IMR-90 (cell line): ENCODE measurements at regions not wholly inside any gene's neighbourhood (a gene's known extent, or its start where the extent isn't known, plus 50 kb on each side); places are given as distances from the start of the nearest gene placed in this dataset.

Source experiments
- ATAC-seq: fragments of 200-7000 bp; cut with Tn5 transposase; 2 replicates; pipeline ENCODE4 v1.9.1; 2020; ENCODE audit warnings: low read depth, mild to moderate bottlenecking, moderate library complexity
- BruUV-seq: library from RNA; stranded (reverse); fragments of 400-500 nt; replicated peaks from 2 replicates; lab custom pipeline; 2021; lab: Mats Ljungman, UMichigan
- CTCF ChIA-PET: fragments of 300-600 bp; formaldehyde crosslinking; extraction: SDS; loops from one replicate; lab custom pipeline; 2021; ENCODE audit warnings: antibody characterized with exemption; lab: Yijun Ruan, JAX
- POLR2A ChIA-PET: fragments of 300-600 bp; sonication (Branson Sonifier 250); formaldehyde crosslinking; loops from one replicate; lab custom pipeline; 2022; ENCODE audit warnings: antibody characterized with exemption; ENCODE audit not compliant: unreplicated experiment; lab: Charles Lee
- DNase-seq: peaks from one replicate; pipeline ENCODE4 v3.0.0; 2013
- H2AFZ ChIP-seq: replicated peaks from 2 replicates; pipeline ENCODE3; 2013; ENCODE audit warnings: low read length, mild to moderate bottlenecking; ENCODE audit not compliant: poor library complexity
- H2AK5ac ChIP-seq: 2 replicates; pipeline ENCODE4 v1.6.1; 2013; ENCODE audit warnings: low read depth, low read length, inconsistent platforms
- H2AK9ac ChIP-seq: replicated peaks from 2 replicates; pipeline ENCODE3; 2013; ENCODE audit warnings: mild to moderate bottlenecking, low read depth, low read length, moderate library complexity; ENCODE audit not compliant: poor library complexity
- H2BK120ac ChIP-seq: 2 replicates; pipeline ENCODE4 v1.6.1; 2013; ENCODE audit warnings: low read depth, low read length, inconsistent platforms
- H2BK15ac ChIP-seq: 3 replicates; pipeline ENCODE4 v1.6.1; 2013; ENCODE audit warnings: low read depth, low read length, inconsistent platforms
- H2BK20ac ChIP-seq: 2 replicates; pipeline ENCODE4 v1.6.1; 2013; ENCODE audit warnings: low read depth, mild to moderate bottlenecking, inconsistent platforms, low read length, moderate library complexity
- H2BK5ac ChIP-seq: 2 replicates; pipeline ENCODE4 v1.6.1; 2013; ENCODE audit warnings: mild to moderate bottlenecking, low read depth, low read length, inconsistent platforms; ENCODE audit not compliant: poor library complexity, severe bottlenecking
- H3K14ac ChIP-seq: replicated peaks from 2 replicates; pipeline ENCODE4 v1.6.1; 2013; ENCODE audit warnings: low read depth, low read length, inconsistent platforms
- H3K18ac ChIP-seq: 2 replicates; pipeline ENCODE4 v1.6.1; 2013; ENCODE audit warnings: low read depth, low read length, control low read depth
- H3K23ac ChIP-seq: 2 replicates; pipeline ENCODE4 v1.6.1; 2013; ENCODE audit warnings: low read depth, low read length, inconsistent platforms
- H3K27ac ChIP-seq: 2 replicates; pipeline ENCODE4 v1.5.1; 2013; ENCODE audit warnings: mild to moderate bottlenecking, control low read depth, low read length; ENCODE audit not compliant: insufficient read depth
- H3K27me3 ChIP-seq: 2 replicates; pipeline ENCODE4 v1.6.1; 2013; ENCODE audit warnings: low read length; ENCODE audit not compliant: control insufficient read depth, insufficient read depth
- H3K36me3 ChIP-seq: 2 replicates; pipeline ENCODE4 v1.6.1; 2013; ENCODE audit warnings: low read length, mixed read lengths; ENCODE audit not compliant: control insufficient read depth, insufficient read depth
- H3K4ac ChIP-seq: 2 replicates; pipeline ENCODE4 v1.6.1; 2013; ENCODE audit warnings: low read depth, low read length, inconsistent platforms
- H3K4me1 ChIP-seq: 2 replicates; pipeline ENCODE4 v1.6.1; 2013; ENCODE audit warnings: low read length, mixed read lengths; ENCODE audit not compliant: control insufficient read depth, insufficient read depth
- H3K4me2 ChIP-seq: 2 replicates; pipeline ENCODE4 v1.6.1; 2013; ENCODE audit warnings: low read depth, mild to moderate bottlenecking, control low read depth, low read length, moderate library complexity
- H3K4me3 ChIP-seq: 2 replicates; pipeline ENCODE4 v1.5.1; 2013; ENCODE audit warnings: low read depth, mild to moderate bottlenecking, control low read depth, low read length, moderate library complexity; ENCODE audit not compliant: insufficient read depth
- H3K56ac ChIP-seq: 2 replicates; pipeline ENCODE4 v1.6.1; 2013; ENCODE audit warnings: low read length, inconsistent platforms; ENCODE audit not compliant: insufficient read depth; ENCODE audit errors: extremely low read depth
- H3K79me1 ChIP-seq, 2 experiments: 2 replicates each; pipeline ENCODE4 v1.6.1; 2013; ENCODE audit warnings: low read length in 2 of 2, inconsistent platforms in 1 of 2, low read depth in 1 of 2
- H3K9ac ChIP-seq: 2 replicates; pipeline ENCODE4 v1.6.1; 2013; ENCODE audit warnings: low read depth, low read length, control low read depth
- H3K9me1 ChIP-seq: 2 replicates; pipeline ENCODE4 v1.6.1; 2013; ENCODE audit warnings: low read length, inconsistent platforms; ENCODE audit not compliant: insufficient read depth
- H3K9me3 ChIP-seq: 2 replicates; pipeline ENCODE4 v1.6.1; 2013; ENCODE audit warnings: low read length; ENCODE audit not compliant: control insufficient read depth, insufficient read depth
- H4K20me1 ChIP-seq: 2 replicates; pipeline ENCODE4 v1.6.1; 2013; ENCODE audit warnings: low read length, inconsistent platforms; ENCODE audit not compliant: insufficient read depth
- H4K5ac ChIP-seq: 2 replicates; pipeline ENCODE4 v1.6.1; 2013; ENCODE audit warnings: mild to moderate bottlenecking, low read depth, low read length, control low read depth
- H4K8ac ChIP-seq, 2 experiments: 2 replicates each; pipeline ENCODE4 v1.6.1; 2013; ENCODE audit warnings: low read depth in 2 of 2, low read length in 2 of 2, control low read depth in 1 of 2, inconsistent platforms in 1 of 2
- H4K91ac ChIP-seq: 2 replicates; pipeline ENCODE4 v1.6.1; 2013; ENCODE audit warnings: low read depth, low read length, inconsistent platforms; ENCODE audit not compliant: insufficient read depth
- BHLHE40 ChIP-seq: fragments of 150-350 bp; IDR thresholded peaks from 2 replicates; pipeline ENCODE4 v1.6.1; 2016; ENCODE audit warnings: mild to moderate bottlenecking, low read depth, low read length
- CEBPB ChIP-seq: IDR thresholded peaks from 2 replicates; pipeline ENCODE4 v1.6.1; 2012; ENCODE audit warnings: low read depth, low read length, improper control_type of control experiment
- CHD1 ChIP-seq: IDR thresholded peaks from 2 replicates; pipeline ENCODE4 v1.6.1; 2012; ENCODE audit warnings: low read depth, low read length, improper control_type of control experiment
- CTCF ChIP-seq: conservative IDR thresholded peaks from 2 replicates; pipeline ENCODE4 v1.5.1; 2012; ENCODE audit warnings: mild to moderate bottlenecking, low read depth, low read length, improper control_type of control experiment
- ELK1 ChIP-seq: fragments of 150-350 bp; IDR thresholded peaks from 2 replicates; pipeline ENCODE4 v1.6.1; 2016; ENCODE audit warnings: low read depth, mild to moderate bottlenecking, low read length, moderate library complexity, borderline replicate concordance
- FOS ChIP-seq: fragments of 150-350 bp; IDR thresholded peaks from 2 replicates; pipeline ENCODE4 v1.6.1; 2016; ENCODE audit warnings: low read depth, low read length
- MAZ ChIP-seq: IDR thresholded peaks from 2 replicates; pipeline ENCODE4 v1.6.1; 2012; ENCODE audit warnings: low read depth, mild to moderate bottlenecking, low read length, improper control_type of control experiment, moderate library complexity, borderline replicate concordance
- MXI1 ChIP-seq: IDR thresholded peaks from 2 replicates; pipeline ENCODE4 v1.6.1; 2012; ENCODE audit warnings: low read depth, mild to moderate bottlenecking, low read length, moderate library complexity, borderline replicate concordance
- NFE2L2 ChIP-seq: fragments of 150-350 bp; IDR thresholded peaks from 2 replicates; pipeline ENCODE4 v1.6.1; 2016; ENCODE audit warnings: low read depth, mild to moderate bottlenecking, low read length
- POLR2A ChIP-seq: IDR thresholded peaks from 2 replicates; pipeline ENCODE4 v1.6.1; 2012; ENCODE audit warnings: mild to moderate bottlenecking, low read depth, low read length
- RAD21 ChIP-seq: IDR thresholded peaks from 2 replicates; pipeline ENCODE4 v1.6.1; 2012; ENCODE audit warnings: low read length, improper control_type of control experiment
- RCOR1 ChIP-seq: IDR thresholded peaks from 2 replicates; pipeline ENCODE4 v1.6.1; 2012; ENCODE audit warnings: mild to moderate bottlenecking, low read length, improper control_type of control experiment; ENCODE audit not compliant: insufficient replicate concordance
- SMC3 ChIP-seq: fragments of 150-350 bp; IDR thresholded peaks from 2 replicates; pipeline ENCODE4 v1.6.1; 2016; ENCODE audit warnings: low read depth, mild to moderate bottlenecking, antibody characterized with exemption, low read length, moderate library complexity
- USF2 ChIP-seq: fragments of 150-350 bp; IDR thresholded peaks from 2 replicates; pipeline ENCODE4 v1.6.1; 2017; ENCODE audit warnings: mild to moderate bottlenecking, antibody characterized with exemption, low read length, low read depth
- WGBS, 2 experiments: methylation state at CpG; one replicate each; pipeline versions ENCODE4 v1.1.5 to v1.1.7; 2013; ENCODE audit warnings: missing lambda C conversion rate in 2 of 2; ENCODE audit not compliant: insufficient read length in 1 of 2; ENCODE audit errors: extremely low coverage in 2 of 2; 5-methylcytosine and 5-hydroxymethylcytosine counted together
- dilution Hi-C: fragments of 300-500 bp; cut with HindIII; formaldehyde crosslinking; loops from one replicate; pipeline ENCODE4 v1.14.3; 2018; ENCODE audit warnings: low sequenced_read_pairs; ENCODE audit not compliant: unreplicated experiment
- in situ Hi-C: fragments of 300-500 bp; cut with MboI; formaldehyde crosslinking; loops from 3 replicates; pipeline ENCODE4 v1.14.3; 2019; ENCODE audit warnings: low sequenced_read_pairs, inconsistent platforms, mixed read lengths
- intact Hi-C: fragments of 100-400 bp; cut with micrococcal nuclease; formaldehyde crosslinking; loops from 2 replicates; pipeline ENCODE4 v1.10.0; 2022

- no peak overlapping the region for H3K14ac ChIP-seq
- H4K91ac ChIP-seq, result no peak overlapping the region
- no peak overlapping the region for H2BK120ac ChIP-seq
- H3K9me1 ChIP-seq, result no peaks in the 10 kb centered on the region; the same call in 1 of the 2 replicates
- no peak overlapping the region for H3K4ac ChIP-seq
- DNase-seq (no peak), ATAC-seq (no peak)
- H2BK15ac ChIP-seq, result no peak overlapping the region
- dilution Hi-C loops, result no loop called here
- no peak overlapping the region for H3K56ac ChIP-seq
- ChIA-PET POLR2A (no interaction called here), CTCF (no interaction called here)
- H2BK20ac ChIP-seq, result no peak overlapping the region
- H3K9me3 ChIP-seq, result no peaks in the 10 kb centered on the region
- no peaks in the 10 kb centered on the region for H3K4me1 ChIP-seq
- H3K79me1 ChIP-seq, result no peaks in the 10 kb centered on the region
- no peaks in the 10 kb centered on the region for H4K20me1 ChIP-seq
- H3K36me3 ChIP-seq, result no peaks in the 10 kb centered on the region
- peaks cover 33% of the 10 kb centered on the region for H3K27me3 ChIP-seq
- TF ChIP-seq POLR2A (no peak), USF2 (no peak), NFE2L2 (no peak), CTCF (no peak), SMC3 (no peak), RAD21 (no peak), CEBPB (no peak), RCOR1 (no peak), FOS (no peak), CHD1 (no peak), BHLHE40 (no peak), MXI1 (no peak), ELK1 (no peak), MAZ (no peak)
- no peak overlapping the region for H2AK9ac ChIP-seq
- H2BK5ac ChIP-seq, result no peak overlapping the region
- H3K4me3 ChIP-seq, result no peak overlapping the region
- no peak overlapping the region for H2AK5ac ChIP-seq
- H2AFZ ChIP-seq, result no peak overlapping the region
- H4K8ac ChIP-seq, result no peak overlapping the region
- no peak overlapping the region for H3K9ac ChIP-seq
- H4K5ac ChIP-seq, result no peak overlapping the region
- H3K18ac ChIP-seq, result no peak overlapping the region
- intact Hi-C loops, result no loop called here
- in situ Hi-C loops, result no loop called here
- H3K4me2 ChIP-seq, result no peak overlapping the region
- no peak overlapping the region for H3K23ac ChIP-seq
- H3K27ac ChIP-seq, result no peak overlapping the region
- WGBS, 2 experiments, result 55% methylated on average over 5 of the region's 9 CpGs; no CpG with 5 or more reads in 1 of the 2 experiments
- BruUV-seq, result no TSS peak
Observed at GRCh38 chr3:10709110-10709781, 106.8 kb upstream of the SLC6A11 start.
